GM19035 (cell line): ENCODE measurements at regions not wholly inside any gene's neighbourhood (a gene's known extent, or its start where the extent isn't known, plus 50 kb on each side); places are given as distances from the start of the nearest gene placed in this dataset.
"Not testable (repeated sequence)": the region's sequence is repeated elsewhere in the genome, so short reads cannot be mapped to it uniquely, and the experiment has no call there.

ENCODE experiments used
- ATAC-seq: cut with Tn5 transposase; IDR thresholded peaks from one replicate; pipeline ENCODE4 v1.9.1; 2021; ENCODE audit not compliant: unreplicated experiment

DNA sequence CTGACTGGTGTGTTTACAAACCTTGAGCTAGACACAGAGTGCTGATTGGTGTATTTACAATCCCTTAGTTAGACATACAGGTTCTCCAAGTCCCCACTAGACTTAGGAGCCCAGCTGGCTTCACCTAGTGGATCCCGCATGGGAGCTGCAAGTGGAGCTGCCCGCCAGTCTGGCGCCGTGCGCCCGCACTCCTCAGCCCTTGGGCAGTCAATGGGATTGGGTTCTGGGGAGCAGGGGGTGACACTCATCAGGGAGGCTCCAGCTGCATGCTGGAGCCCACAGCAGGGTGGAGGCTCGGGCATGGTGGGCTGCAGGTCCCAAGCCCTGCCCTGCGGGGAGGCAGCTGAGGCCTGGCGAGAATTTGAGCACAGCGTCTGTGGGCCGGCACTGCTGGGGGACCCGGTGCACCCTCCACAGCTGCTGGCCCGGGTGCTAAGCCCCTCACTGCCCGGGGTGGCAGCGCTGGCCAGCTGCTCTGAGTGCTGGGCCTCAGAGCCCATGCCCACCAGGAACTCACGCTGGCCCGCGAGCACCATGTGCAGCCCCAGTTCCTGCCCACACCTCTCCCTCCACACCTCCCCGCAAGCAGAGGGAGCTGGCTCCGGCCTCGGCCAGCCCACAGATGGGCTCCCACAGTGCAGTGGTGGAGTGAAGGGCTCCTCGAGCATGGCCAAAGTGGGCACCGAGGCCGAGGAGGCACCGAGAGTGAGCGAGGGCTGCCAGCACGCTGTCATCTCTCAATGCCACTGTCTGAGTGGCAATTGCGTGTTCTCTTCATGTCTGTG lies 290.6 kb upstream of the RGPD4 start:
- not testable (repeated sequence) for ATAC-seq

- ATAC-seq: no peak
These were observed 284.4 kb upstream of the RGPD4 start for GRCh38 chr2:107542314-107542740.

GRCh38 chr2:107543793-107544192 lies 282.9 kb upstream of the RGPD4 start:
- no peak for ATAC-seq

DNA sequence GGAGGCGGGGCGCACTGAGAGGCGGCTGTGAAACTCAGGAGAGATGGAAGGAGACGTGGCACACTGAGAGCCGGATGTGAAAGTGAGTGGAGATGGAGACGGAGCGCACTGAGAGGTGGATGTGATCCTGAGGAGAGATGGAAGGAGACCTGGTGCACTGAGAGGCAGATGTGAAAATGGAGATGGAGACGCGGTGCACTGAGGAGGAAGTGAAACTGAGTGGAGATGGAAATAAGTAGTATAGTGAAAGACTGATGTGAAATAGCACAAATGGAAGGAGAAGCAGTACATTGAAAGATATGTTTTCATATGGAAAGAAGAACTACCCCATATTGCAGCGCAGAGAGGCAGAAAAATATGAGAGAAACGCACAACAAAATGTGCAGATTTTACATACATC lies 281.6 kb upstream of the RGPD4 start:
- no peak for ATAC-seq

- ATAC-seq: no peak
These were observed 280.8 kb upstream of the RGPD4 start for GRCh38 chr2:107545851-107546250.

DNA sequence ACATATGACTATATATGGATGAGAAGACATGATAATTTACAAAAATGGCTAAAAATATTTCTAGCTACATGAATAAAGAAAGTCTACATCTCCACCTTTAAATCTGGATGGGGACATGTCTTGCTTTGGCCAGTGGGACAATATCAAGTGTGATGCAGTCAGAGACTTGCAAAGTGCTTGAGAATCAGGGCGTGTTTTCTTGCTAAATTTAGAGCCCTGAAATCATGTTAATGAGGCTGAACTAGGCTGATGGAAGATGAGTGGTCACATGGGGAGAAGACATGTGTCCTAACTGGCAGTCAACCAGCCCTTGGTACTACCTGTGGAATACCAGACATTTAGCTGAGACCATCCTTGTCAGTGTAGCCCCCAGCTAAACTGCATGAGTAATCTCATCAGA lies 278.5 kb upstream of the RGPD4 start:
- ATAC-seq: no peak

DNA sequence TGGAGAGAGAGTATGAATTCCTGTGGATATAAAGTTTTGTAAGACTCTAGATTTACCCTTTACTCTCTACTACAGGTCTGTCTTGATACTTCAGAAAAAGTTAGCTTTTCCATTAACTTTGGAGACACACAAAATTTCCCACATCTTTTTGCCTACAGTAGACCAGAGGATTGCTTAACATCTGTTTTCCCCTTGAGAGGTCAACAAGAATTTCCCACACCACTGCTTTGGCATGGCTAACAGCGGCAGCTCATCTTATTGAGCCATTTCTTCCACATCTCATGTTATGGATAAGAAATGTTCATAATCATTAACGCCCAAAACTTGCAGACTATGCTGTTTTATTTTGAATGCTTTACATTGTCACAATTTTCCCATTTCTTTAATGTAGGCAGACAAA lies 273.6 kb upstream of the RGPD4 start:
- no peak for ATAC-seq

DNA sequence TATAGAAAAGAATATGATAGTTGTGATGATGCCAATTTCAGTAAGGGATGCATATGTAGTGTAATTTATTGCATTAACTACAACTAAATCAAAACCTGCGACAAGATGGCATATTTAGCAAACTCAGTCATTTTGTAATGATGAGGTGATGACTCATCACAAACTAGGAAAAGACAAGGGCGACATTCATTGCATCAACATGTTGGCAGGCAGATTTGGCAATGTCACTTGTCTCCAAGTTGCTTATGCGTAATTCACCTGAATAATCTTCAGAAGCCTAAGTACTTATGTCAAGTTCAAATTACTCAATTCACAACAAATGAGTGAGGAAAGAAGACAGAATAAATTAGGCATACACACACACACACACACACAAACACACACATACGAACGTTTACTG lies 273.2 kb upstream of the RGPD4 start:
- no peak for ATAC-seq

DNA sequence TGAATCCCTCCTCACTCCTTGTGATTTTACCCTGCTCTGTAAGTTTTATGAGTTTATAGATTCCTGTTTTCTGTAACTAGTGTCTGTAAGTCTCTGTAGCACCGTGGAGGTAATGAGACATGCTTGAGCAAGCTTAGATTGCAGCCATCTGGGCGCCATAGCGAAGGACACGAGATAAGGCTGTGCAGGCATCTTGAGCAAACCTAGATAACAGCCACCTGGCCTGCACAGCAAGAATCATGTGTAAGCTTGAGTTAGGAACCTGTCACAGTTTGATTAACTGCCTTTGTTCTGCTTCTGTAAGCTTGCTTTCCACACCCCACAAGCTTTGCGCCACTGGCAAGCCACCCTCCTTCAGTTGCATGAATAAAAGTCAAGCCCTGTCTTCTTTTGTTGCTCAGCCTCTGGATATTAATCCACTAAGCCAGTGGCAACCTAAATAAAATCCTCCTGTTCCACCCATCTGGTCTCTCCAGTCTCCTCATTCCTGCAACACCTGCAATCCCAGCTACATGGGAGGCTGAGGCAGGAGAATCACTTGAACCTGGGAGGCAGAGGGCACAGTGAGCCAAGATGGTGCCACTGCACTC lies 270.6 kb upstream of the RGPD4 start:
- no peak for ATAC-seq

GRCh38 chr2:107558295-107558694 lies 268.4 kb upstream of the RGPD4 start:
- ATAC-seq: no peak

- ATAC-seq: no peak
These were observed 257.2 kb upstream of the RGPD4 start for GRCh38 chr2:107569496-107569895.

DNA sequence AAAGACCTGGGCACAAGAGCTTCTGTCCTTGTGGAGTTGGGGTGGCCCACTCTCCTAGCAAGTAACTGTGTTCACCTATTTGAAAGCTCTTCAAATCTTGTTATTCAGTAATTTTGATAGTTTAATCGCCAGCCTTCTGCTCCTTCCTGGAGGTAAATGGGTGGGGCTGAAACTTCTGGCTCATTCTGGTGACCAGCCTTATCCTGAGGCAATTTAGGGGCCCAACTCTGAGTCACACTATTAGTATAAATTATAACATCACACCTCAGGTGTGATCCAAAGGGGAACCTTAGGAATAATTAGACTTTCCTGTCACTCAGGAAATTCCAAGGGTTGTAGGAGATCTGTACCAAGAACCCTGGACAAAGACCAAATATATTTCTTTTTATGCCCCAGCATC lies 255.8 kb upstream of the RGPD4 start:
- ATAC-seq: no peak

DNA sequence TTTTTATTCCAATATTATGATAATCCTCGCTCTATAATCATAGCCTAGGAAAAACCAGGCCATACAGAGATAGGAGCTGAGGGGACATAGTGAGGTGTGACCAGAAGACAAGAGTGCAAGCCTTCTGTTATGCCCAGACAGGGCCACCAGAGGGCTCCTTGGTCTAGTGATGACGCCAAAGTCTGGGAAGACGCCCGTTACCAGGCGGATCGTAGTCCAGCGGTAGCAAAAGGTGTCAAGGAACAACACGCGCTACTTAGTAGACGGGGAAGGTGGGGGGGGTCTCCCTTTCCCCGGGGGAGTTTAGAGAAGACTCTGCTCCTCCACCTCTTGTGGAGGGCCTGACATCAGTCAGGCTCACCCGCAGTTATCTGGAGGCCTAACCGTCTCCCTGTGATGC lies 253.8 kb upstream of the RGPD4 start:
- ATAC-seq: not testable (repeated sequence)

DNA sequence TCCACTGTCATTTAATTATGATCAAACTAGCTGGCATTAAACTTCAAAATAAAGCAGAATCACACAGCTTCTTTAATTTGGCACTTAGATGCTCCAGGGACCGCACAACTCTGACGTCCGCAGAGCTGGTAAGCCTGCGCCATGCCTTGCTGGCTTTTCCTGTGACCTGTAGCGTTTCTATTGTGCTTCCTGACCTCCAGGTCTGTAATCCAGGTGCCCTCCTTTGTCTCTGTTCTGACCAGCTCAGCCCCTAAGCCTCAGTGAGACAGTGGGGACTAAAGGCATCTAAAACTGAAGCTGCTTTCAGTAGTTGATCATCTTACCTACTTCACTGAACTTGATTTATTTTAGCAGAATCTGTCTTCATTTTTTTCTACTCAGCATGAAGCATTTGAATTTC lies 249.7 kb upstream of the RGPD4 start:
- ATAC-seq: no peak

DNA sequence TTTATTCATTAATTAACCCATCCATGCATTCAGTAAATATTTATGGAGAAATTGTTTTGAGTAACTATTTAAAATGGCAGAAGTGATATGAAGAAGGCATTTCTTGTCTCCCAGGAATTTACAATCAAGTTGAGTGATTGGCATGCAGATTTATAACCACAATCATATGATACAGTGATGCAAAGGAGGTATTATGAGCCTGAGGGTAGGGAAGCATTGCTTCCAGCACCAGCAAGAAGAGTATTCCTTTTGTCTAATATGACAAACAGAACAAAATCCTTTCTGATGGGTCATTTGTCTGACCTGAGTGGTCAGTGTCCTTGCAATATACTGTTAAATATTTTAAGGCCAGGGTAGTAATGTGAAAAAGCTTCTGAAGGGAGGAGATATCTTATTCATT lies 244.2 kb upstream of the RGPD4 start:
- no peak for ATAC-seq

GRCh38 chr2:107584577-107584976 lies 242.1 kb upstream of the RGPD4 start:
- ATAC-seq: no peak

- no peak for ATAC-seq
These were observed 240.8 kb upstream of the RGPD4 start for GRCh38 chr2:107585851-107586250.

GRCh38 chr2:107588181-107588580 lies 238.5 kb upstream of the RGPD4 start:
- no peak for ATAC-seq

DNA sequence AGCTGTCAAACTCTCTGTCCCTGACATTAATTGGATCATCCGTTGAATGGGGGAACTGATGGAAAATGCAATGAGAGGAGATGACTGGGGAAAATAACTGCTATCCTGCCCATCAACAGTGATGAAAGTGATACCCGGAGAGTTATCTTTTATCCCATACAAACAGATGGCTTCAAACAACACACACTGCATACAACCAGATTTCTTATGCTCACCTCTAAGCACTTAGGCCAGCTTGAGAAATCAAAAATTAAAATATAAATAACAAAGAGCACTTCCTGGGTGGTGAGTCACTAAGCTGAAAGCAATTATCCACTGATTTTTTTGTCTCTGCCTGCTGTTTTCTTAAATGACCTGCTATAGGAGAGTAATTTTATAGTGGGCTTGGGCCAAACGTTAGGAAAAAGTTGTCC lies 237.6 kb upstream of the RGPD4 start:
- ATAC-seq: no peak

DNA sequence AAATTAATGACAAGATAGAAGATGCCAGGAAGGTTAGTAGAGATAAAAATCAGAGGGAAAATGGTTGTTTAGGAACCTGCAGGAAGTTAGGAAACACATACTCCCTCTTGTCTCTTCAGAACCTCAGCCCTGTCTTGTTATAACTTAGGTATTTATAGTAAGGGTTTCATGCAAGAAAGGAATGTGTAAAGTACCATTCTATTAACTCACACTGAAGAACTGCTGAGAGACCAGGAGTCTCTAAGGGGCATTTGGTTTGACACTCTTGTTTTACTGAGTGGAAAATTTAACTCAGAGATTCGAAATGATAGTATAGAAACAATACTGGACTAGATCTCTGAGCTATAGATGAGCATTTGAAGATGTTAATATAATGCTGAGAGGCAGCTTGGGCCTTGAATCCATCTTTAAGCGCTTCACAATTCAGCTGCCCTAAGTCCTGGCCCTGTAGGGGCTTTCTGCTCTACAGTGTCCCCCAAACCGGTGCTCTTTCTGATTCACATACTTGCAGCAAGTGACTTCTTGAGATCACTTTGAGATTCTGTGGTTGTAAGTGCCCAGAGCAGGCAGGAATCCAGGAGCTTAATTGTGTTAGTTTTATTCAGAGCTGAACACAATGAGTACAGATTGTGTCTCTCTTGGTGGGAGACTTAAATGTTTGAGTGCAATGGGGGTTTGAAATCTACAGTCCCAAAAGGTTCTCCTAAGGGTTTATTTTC lies 235.0 kb upstream of the RGPD4 start:
- no peak for ATAC-seq

DNA sequence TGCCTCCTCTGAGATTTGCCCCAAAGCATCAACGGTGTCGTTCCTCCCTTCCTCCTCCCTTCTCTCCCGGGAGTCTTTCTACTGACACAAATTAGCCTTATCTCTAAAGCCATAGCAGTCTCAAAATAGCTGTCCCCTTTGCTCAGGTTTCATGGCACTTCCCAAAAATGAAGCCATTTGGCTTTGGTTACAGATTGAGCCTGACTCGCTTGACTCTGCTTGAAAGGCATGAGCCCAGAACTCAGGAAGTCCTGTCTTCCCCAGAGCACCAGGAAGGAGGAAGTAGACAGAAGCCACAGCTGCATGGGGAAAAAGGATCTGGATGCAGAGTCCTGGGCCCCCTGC lies 234.4 kb upstream of the RGPD4 start:
- ATAC-seq: no peak

DNA sequence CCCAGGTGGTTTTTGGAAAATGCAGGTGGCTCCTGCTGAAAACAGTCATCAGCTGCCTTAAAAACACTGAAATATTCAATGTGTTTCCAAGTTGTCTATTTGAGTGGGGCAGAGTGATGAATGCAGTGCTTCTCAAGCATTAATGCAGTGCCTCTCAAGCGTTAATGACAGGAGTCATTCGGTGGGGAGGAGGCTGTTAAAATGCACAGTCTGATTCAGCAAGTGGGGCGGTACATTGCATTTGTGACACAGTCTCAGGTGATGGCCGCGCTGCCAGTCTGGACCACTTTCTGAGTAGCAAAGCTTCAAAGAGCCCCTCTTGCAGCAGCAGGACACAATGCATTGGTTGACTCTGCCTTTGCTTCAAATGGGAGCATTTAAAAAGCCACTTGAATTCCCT lies 231.4 kb upstream of the RGPD4 start:
- no peak for ATAC-seq
